ENCODE measurements at regions not wholly inside any gene's neighbourhood (a gene's known extent, or its start where the extent isn't known, plus 50 kb on each side); places are given as distances from the start of the nearest gene placed in this dataset.

DNA sequence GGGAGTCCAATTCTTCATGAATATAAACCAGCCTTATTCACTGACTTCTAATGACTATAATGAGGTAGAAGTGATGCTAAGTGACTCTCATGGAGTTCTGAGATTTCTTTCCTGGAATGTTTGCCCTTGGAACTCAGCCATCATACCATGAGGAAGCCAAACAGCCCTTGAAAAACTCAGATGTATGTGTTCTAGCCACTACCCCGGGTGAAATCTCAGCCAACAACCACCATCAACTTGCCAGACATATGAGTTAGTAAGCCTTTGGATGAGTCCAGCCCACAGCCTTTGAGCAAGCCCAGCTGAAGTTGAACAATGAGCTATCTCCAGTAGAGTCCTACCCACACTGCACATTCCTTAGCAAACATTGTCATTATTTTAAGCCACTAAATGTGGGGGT is 149.5 kb downstream of the SLC6A15 start:
- Histone ChIP-seq H3K27me3 (ENCODE audit: insufficient read depth, low read length, poor library complexity) (no peaks in the 10 kb centered on the region), H3K56ac (ENCODE audit: low read length) (no peak overlapping the region), H3K4me3 (ENCODE audit: low read length) (no peak overlapping the region), H2AK5ac (ENCODE audit: low read length) (no peak overlapping the region), H4K5ac (ENCODE audit: low read length) (no peak overlapping the region), H2BK5ac (ENCODE audit: low read length) (no peak overlapping the region), H3K4me2 (ENCODE audit: low read length) (no peak overlapping the region), H3K36me3 (ENCODE audit: control insufficient read depth, insufficient read depth, low read length) (no peaks in the 10 kb centered on the region), H3K23ac (ENCODE audit: low read length) (no peak overlapping the region), H3K4me1 (ENCODE audit: control insufficient read depth, low read depth, low read length) (no peaks in the 10 kb centered on the region), H3K4ac (ENCODE audit: low read depth, low read length) (no peak overlapping the region), H3K79me1 (ENCODE audit: low read length) (no peaks in the 10 kb centered on the region), H2BK120ac (ENCODE audit: low read depth, low read length) (no peak overlapping the region), H4K8ac (ENCODE audit: low read depth, low read length) (no peak overlapping the region), H3K27ac (ENCODE audit: low read depth, low read length) (no peak overlapping the region), H3K18ac (ENCODE audit: low read length) (no peak overlapping the region), H2BK15ac (replicated peaks; ENCODE audit: low read depth) (no peak overlapping the region), H3K79me2 (ENCODE audit: control insufficient read depth, insufficient read depth, low read length) (no peaks in the 10 kb centered on the region), H3K9ac (ENCODE audit: low read length) (no peak overlapping the region)
- no peak for DNase-seq
- no CpG with 5 or more reads among the region's 1 CpG for WGBS (ENCODE audit: extremely low coverage, insufficient coverage, low lambda C conversion rate)

DNA sequence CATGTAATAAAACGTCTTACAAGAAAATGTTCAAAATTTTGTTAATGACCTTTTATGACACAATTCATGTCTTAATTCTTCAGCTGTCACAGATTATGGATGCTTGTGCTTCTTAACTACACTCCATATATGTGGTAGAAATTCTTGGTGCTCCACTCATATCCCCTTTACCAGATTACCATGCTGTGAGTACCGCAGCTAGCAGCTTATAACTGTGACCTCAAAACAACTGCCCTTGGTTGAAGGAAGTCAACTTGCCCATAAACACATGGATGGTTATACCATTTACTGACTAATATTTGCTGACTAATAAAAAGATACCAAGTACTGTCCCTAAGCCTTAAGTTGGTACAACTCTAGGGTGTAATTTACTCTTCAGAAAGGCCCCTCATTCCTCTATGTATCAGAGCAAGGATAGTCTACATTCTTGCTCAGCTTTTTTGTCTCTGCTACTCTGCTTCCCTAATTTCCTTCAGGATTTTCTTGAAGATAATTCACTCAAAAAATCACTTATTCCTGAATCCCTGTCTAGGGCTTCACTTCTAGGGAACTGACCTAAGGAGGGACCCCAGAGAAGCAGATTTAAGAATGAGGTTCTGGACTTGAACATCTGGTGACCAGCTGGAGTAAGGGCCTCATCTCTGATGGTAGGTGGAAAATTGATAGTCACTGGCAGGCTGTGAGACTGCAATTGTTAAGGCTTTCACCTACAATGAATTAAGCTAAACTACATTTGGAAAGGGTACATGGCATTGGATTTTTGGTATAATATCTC is 152.3 kb downstream of the SLC6A15 start:
- Histone ChIP-seq H3K27me3 (ENCODE audit: insufficient read depth, low read length, poor library complexity) (no peaks in the 10 kb centered on the region), H2AK5ac (ENCODE audit: low read length) (no peak overlapping the region), H3K79me1 (ENCODE audit: low read length) (no peaks in the 10 kb centered on the region), H3K4me2 (ENCODE audit: low read length) (no peak overlapping the region), H3K9ac (ENCODE audit: low read length) (no peak overlapping the region), H3K56ac (ENCODE audit: low read length) (no peak overlapping the region), H4K5ac (ENCODE audit: low read length) (no peak overlapping the region), H3K4me3 (ENCODE audit: low read length) (no peak overlapping the region), H2BK15ac (replicated peaks; ENCODE audit: low read depth) (no peak overlapping the region), H3K27ac (ENCODE audit: low read depth, low read length) (no peak overlapping the region), H4K8ac (ENCODE audit: low read depth, low read length) (no peak overlapping the region), H2BK120ac (ENCODE audit: low read depth, low read length) (no peak overlapping the region), H3K79me2 (ENCODE audit: control insufficient read depth, insufficient read depth, low read length) (no peaks in the 10 kb centered on the region), H3K23ac (ENCODE audit: low read length) (no peak overlapping the region), H3K18ac (ENCODE audit: low read length) (no peak overlapping the region), H2BK5ac (ENCODE audit: low read length) (no peak overlapping the region), H3K4me1 (ENCODE audit: control insufficient read depth, low read depth, low read length) (no peaks in the 10 kb centered on the region), H3K4ac (ENCODE audit: low read depth, low read length) (no peak overlapping the region), H3K36me3 (ENCODE audit: control insufficient read depth, insufficient read depth, low read length) (no peaks in the 10 kb centered on the region)
- WGBS (ENCODE audit: extremely low coverage, insufficient coverage, low lambda C conversion rate), result no CpG with 5 or more reads among the region's 2 CpGs
- DNase-seq, result no peak

DNA sequence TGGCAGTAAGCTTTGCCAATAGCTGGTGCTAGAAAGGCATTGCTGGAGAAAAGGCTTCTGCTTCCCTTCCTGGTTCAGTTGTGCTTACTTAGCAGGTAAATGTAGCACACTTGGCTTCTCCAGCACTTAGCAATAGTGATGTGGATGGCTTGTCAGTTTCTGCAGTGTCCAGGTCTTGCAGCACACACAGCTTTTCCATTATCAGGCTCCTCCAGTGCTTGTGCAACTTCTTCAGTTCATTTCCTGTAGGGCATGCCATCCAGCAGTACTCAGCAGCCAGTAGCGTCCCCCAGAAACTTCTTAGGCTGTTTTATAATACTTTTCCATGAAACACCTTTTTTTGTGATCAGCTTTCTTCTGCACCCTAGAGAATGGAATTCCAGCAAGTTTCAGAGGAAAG is 154.6 kb downstream of the SLC6A15 start:
- Histone ChIP-seq H3K4ac (ENCODE audit: low read depth, low read length) (no peak overlapping the region), H3K79me2 (ENCODE audit: control insufficient read depth, insufficient read depth, low read length) (no peaks in the 10 kb centered on the region), H3K79me1 (ENCODE audit: low read length) (no peaks in the 10 kb centered on the region), H2BK120ac (ENCODE audit: low read depth, low read length) (no peak overlapping the region), H2AK5ac (ENCODE audit: low read length) (no peak overlapping the region), H3K9ac (ENCODE audit: low read length) (no peak overlapping the region), H3K4me1 (ENCODE audit: control insufficient read depth, low read depth, low read length) (no peaks in the 10 kb centered on the region), H3K4me3 (ENCODE audit: low read length) (no peak overlapping the region), H3K4me2 (ENCODE audit: low read length) (no peak overlapping the region), H4K5ac (ENCODE audit: low read length) (no peak overlapping the region), H3K56ac (ENCODE audit: low read length) (no peak overlapping the region), H4K8ac (ENCODE audit: low read depth, low read length) (no peak overlapping the region), H2BK5ac (ENCODE audit: low read length) (no peak overlapping the region), H3K27ac (ENCODE audit: low read depth, low read length) (no peak overlapping the region), H3K36me3 (ENCODE audit: control insufficient read depth, insufficient read depth, low read length) (no peaks in the 10 kb centered on the region), H3K27me3 (ENCODE audit: insufficient read depth, low read length, poor library complexity) (no peaks in the 10 kb centered on the region), H3K23ac (ENCODE audit: low read length) (no peak overlapping the region), H3K18ac (ENCODE audit: low read length) (no peak overlapping the region), H2BK15ac (replicated peaks; ENCODE audit: low read depth) (no peak overlapping the region)
- WGBS (ENCODE audit: extremely low coverage, insufficient coverage, low lambda C conversion rate), result no CpG with 5 or more reads among the region's 1 CpG
- no peak for DNase-seq

DNA sequence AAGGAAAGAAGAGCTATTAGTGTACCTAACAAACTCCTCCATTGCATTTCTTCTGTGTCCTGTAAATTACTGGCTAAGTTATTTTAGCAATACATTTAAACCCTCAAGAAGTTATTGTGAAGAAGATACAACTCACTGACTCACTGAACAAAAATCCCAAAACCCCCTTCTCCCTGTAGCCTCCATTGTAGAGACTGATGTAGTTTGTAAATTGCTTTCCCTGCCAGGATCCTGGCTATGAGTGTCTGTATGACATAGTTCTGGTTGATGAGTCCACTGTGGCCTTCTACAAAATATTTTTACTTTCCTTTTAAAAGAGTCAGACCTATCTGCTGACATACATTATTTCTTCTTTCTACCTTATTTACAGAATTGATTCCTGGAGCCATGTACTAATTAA is 155.6 kb downstream of the SLC6A15 start:
- Histone ChIP-seq H2BK5ac (ENCODE audit: low read length) (no peak overlapping the region), H2BK15ac (replicated peaks; ENCODE audit: low read depth) (no peak overlapping the region), H3K27me3 (ENCODE audit: insufficient read depth, low read length, poor library complexity) (no peaks in the 10 kb centered on the region), H3K79me1 (ENCODE audit: low read length) (no peaks in the 10 kb centered on the region), H3K56ac (ENCODE audit: low read length) (no peak overlapping the region), H2BK120ac (ENCODE audit: low read depth, low read length) (no peak overlapping the region), H4K8ac (ENCODE audit: low read depth, low read length) (no peak overlapping the region), H3K4ac (ENCODE audit: low read depth, low read length) (no peak overlapping the region), H3K9ac (ENCODE audit: low read length) (no peak overlapping the region), H3K4me3 (ENCODE audit: low read length) (no peak overlapping the region), H3K4me2 (ENCODE audit: low read length) (no peak overlapping the region), H3K79me2 (ENCODE audit: control insufficient read depth, insufficient read depth, low read length) (no peaks in the 10 kb centered on the region), H3K27ac (ENCODE audit: low read depth, low read length) (no peak overlapping the region), H3K36me3 (ENCODE audit: control insufficient read depth, insufficient read depth, low read length) (no peaks in the 10 kb centered on the region), H2AK5ac (ENCODE audit: low read length) (no peak overlapping the region), H4K5ac (ENCODE audit: low read length) (no peak overlapping the region), H3K4me1 (ENCODE audit: control insufficient read depth, low read depth, low read length) (no peaks in the 10 kb centered on the region), H3K23ac (ENCODE audit: low read length) (no peak overlapping the region), H3K18ac (ENCODE audit: low read length) (no peak overlapping the region)
- no peak for DNase-seq

DNA sequence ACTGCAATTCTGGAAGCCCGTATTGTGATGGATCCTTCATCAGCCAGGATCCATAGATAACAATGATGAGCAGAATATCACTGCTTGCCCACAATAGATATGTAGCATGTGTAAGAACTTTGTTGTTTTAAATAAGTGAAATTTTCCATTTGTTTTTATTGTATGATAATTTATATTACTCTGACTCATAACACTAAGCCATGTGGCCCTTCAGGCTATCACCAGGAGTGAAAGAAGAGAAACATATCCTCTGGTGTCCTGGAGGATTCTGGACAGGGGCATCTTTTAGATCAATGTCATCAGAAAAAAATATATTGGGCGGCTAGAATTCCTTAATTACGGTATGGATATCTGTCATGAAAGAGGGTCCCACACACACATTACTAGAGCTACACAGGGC is 167.5 kb downstream of the SLC6A15 start:
- Histone ChIP-seq H2BK120ac (ENCODE audit: low read depth, low read length) (no peak overlapping the region), H2BK5ac (ENCODE audit: low read length) (no peak overlapping the region), H3K9ac (ENCODE audit: low read length) (no peak overlapping the region), H3K79me2 (ENCODE audit: control insufficient read depth, insufficient read depth, low read length) (no peaks in the 10 kb centered on the region), H3K4ac (ENCODE audit: low read depth, low read length) (no peak overlapping the region), H4K5ac (ENCODE audit: low read length) (no peak overlapping the region), H3K4me3 (ENCODE audit: low read length) (no peak overlapping the region), H4K8ac (ENCODE audit: low read depth, low read length) (no peak overlapping the region), H3K27ac (ENCODE audit: low read depth, low read length) (no peak overlapping the region), H3K18ac (ENCODE audit: low read length) (no peak overlapping the region), H2AK5ac (ENCODE audit: low read length) (no peak overlapping the region), H3K4me2 (ENCODE audit: low read length) (no peak overlapping the region), H3K56ac (ENCODE audit: low read length) (no peak overlapping the region), H3K4me1 (ENCODE audit: control insufficient read depth, low read depth, low read length) (no peaks in the 10 kb centered on the region), H3K79me1 (ENCODE audit: low read length) (no peaks in the 10 kb centered on the region), H3K23ac (ENCODE audit: low read length) (no peak overlapping the region), H2BK15ac (replicated peaks; ENCODE audit: low read depth) (no peak overlapping the region), H3K27me3 (ENCODE audit: insufficient read depth, low read length, poor library complexity) (no peaks in the 10 kb centered on the region), H3K36me3 (ENCODE audit: control insufficient read depth, insufficient read depth, low read length) (no peaks in the 10 kb centered on the region)
- DNase-seq, result no peak
- WGBS (ENCODE audit: extremely low coverage, insufficient coverage, low lambda C conversion rate), result no CpG with 5 or more reads among the region's 3 CpGs

DNA sequence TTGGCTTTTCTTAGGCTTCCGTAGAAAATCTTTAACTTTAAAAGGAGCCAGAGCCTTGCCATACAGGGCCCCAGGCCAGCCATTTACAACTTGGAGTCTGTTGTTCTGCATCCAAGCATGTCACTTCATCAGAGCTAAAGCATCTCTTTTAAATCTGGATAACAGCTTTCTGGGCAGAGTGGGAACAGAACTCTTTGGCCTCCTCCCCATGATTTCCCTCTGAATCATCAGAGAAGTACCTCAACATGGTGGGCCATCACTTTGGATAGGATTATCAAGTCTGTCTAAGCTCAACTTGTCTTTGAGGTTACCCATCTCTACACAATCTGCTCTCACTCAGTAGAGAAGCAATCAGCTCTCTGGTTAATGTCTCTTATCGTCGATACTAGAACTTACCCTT is 170.9 kb downstream of the SLC6A15 start:
- Histone ChIP-seq H3K9ac (ENCODE audit: low read length) (no peak overlapping the region), H3K4me2 (ENCODE audit: low read length) (no peak overlapping the region), H3K56ac (ENCODE audit: low read length) (no peak overlapping the region), H2BK15ac (replicated peaks; ENCODE audit: low read depth) (no peak overlapping the region), H3K27ac (ENCODE audit: low read depth, low read length) (no peak overlapping the region), H3K4ac (ENCODE audit: low read depth, low read length) (no peak overlapping the region), H3K4me1 (ENCODE audit: control insufficient read depth, low read depth, low read length) (no peaks in the 10 kb centered on the region), H3K4me3 (ENCODE audit: low read length) (no peak overlapping the region), H3K18ac (ENCODE audit: low read length) (no peak overlapping the region), H2BK5ac (ENCODE audit: low read length) (no peak overlapping the region), H3K23ac (ENCODE audit: low read length) (no peak overlapping the region), H3K36me3 (ENCODE audit: control insufficient read depth, insufficient read depth, low read length) (no peaks in the 10 kb centered on the region), H3K79me2 (ENCODE audit: control insufficient read depth, insufficient read depth, low read length) (no peaks in the 10 kb centered on the region), H2BK120ac (ENCODE audit: low read depth, low read length) (no peak overlapping the region), H2AK5ac (ENCODE audit: low read length) (no peak overlapping the region), H3K79me1 (ENCODE audit: low read length) (no peaks in the 10 kb centered on the region), H4K5ac (ENCODE audit: low read length) (no peak overlapping the region), H3K27me3 (ENCODE audit: insufficient read depth, low read length, poor library complexity) (no peaks in the 10 kb centered on the region), H4K8ac (ENCODE audit: low read depth, low read length) (no peak overlapping the region)
- WGBS (ENCODE audit: extremely low coverage, insufficient coverage, low lambda C conversion rate), result no CpG with 5 or more reads among the region's 3 CpGs
- DNase-seq, result no peak
